ENCODE measurements at regions not wholly inside any gene's neighbourhood (a gene's known extent, or its start where the extent isn't known, plus 50 kb on each side); places are given as distances from the start of the nearest gene placed in this dataset.

- DNase-seq (ENCODE audit: low spot score in 2 of 2): peak in 1 of 2 donors; percentile 52
- peak overlapping the region; percentile 1 to 80 (median 55) for H3K27ac ChIP-seq
- no peaks in the 10 kb centered on the region for H3K27me3 ChIP-seq
- TF ChIP-seq, protein P1, sequence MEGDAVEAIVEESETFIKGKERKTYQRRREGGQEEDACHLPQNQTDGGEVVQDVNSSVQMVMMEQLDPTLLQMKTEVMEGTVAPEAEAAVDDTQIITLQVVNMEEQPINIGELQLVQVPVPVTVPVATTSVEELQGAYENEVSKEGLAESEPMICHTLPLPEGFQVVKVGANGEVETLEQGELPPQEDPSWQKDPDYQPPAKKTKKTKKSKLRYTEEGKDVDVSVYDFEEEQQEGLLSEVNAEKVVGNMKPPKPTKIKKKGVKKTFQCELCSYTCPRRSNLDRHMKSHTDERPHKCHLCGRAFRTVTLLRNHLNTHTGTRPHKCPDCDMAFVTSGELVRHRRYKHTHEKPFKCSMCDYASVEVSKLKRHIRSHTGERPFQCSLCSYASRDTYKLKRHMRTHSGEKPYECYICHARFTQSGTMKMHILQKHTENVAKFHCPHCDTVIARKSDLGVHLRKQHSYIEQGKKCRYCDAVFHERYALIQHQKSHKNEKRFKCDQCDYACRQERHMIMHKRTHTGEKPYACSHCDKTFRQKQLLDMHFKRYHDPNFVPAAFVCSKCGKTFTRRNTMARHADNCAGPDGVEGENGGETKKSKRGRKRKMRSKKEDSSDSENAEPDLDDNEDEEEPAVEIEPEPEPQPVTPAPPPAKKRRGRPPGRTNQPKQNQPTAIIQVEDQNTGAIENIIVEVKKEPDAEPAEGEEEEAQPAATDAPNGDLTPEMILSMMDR (IDR thresholded peaks at IDR 0.05): peak in 1 of 5 experiments; percentile 19
- TF ChIP-seq POLR2A (IDR thresholded peaks at IDR 0.05) (no peak), EP300 (IDR thresholded peaks at IDR 0.05) (peak; percentile 47 to 88)
- no peak overlapping the region for H3K4me3 ChIP-seq
- no peaks in the 10 kb centered on the region for H3K9me3 ChIP-seq
- H3K36me3 ChIP-seq: no peaks in the 10 kb centered on the region
- H3K4me1 ChIP-seq: peaks cover 0 to 25% (median 19%) of the 10 kb centered on the region in 4 donors
- WGBS, 2 donors: 43 to 48% methylated on average over 11 of the region's 11 CpGs
Observed at GRCh38 chr21:35932232-35932911, 128.0 kb downstream of the SETD4 start.

GRCh38 chr21:35929901-35930300, 130.4 kb downstream of the SETD4 start:
- Histone ChIP-seq H3K36me3 (no peaks in the 10 kb centered on the region), H3K4me3 (no peak overlapping the region), H3K9me3 (no peaks in the 10 kb centered on the region), H3K27me3 (no peaks in the 10 kb centered on the region), H3K27ac (no peak overlapping the region), H3K4me1 (peaks cover 0 to 38% (median 22%) of the 10 kb centered on the region in 4 donors)
- 88 to 90% methylated on average over 6 of the region's 6 CpGs for WGBS, 2 donors
- TF ChIP-seq EP300 (IDR thresholded peaks at IDR 0.05): no peak
- TF ChIP-seq, protein P1 (IDR thresholded peaks at IDR 0.05): no peak
- TF ChIP-seq POLR2A (IDR thresholded peaks at IDR 0.05): no peak
- DNase-seq (ENCODE audit: low spot score in 2 of 2): no peak

DNA sequence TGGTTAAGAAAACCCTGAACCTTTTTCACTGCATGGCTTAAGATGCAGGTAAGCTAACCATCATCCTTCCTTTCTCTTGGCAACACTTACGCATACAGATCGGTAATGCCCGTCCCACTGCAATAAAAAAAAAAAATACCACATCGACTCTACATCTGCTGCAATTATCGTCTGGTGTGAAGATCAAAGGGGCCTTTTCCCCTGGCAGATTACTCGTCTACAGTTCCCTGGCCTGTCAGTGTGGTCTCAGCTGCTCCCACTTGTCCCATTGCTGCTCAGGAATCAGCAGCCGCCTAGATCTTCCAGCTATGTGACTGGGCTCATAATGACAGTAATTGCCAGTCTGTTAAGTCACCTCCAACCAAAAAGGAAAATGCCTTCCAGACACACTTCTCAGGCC, 133.1 kb downstream of the SETD4 start:
- TF ChIP-seq, protein P1 (IDR thresholded peaks at IDR 0.05): no peak
- TF ChIP-seq POLR2A (IDR thresholded peaks at IDR 0.05): no peak
- no peak for TF ChIP-seq EP300 (IDR thresholded peaks at IDR 0.05)
- Histone ChIP-seq H3K4me1 (peaks cover 0 to 44% (median 15%) of the 10 kb centered on the region in 4 donors), H3K27ac (no peak overlapping the region), H3K36me3 (no peaks in the 10 kb centered on the region), H3K27me3 (no peaks in the 10 kb centered on the region), H3K9me3 (no peaks in the 10 kb centered on the region), H3K4me3 (no peak overlapping the region)
- 77 to 87% methylated on average over 7 of the region's 7 CpGs for WGBS, 2 donors
- DNase-seq (ENCODE audit: low spot score in 2 of 2): no peak

DNA sequence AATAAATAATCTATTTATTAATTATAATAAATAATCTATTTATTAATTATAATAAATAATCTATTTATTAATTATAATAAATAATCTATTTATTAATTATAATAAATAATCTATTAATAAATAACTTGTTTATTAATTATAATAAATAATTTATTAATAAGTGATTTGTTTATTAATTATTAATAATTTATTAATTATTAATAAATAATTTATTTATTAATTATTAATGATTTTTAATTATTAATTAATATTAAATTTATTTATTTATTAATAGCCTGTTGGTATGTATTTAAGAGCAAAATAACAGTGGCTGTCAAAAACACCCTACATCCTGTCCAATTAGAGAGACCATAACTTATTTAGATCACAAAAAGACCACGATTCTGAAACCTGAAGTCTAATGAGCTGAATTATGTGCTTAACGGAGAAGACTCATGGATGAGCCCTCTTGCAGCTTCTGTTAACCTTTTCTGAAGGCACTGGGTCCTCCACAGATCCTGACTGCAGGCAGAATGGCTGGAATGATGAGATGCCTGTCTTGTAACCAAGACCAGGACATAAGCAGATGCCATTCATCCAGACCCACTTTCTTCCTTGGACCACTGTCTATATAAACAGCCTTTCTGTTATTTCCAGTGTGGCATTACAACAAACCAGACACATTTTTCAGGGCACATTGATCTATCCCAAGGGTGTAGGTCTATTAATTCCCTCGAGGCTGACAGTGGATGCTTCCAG, 134.2 kb downstream of the SETD4 start:
- H3K36me3 ChIP-seq: no peaks in the 10 kb centered on the region
- TF ChIP-seq EP300 (IDR thresholded peaks at IDR 0.05) (no peak), POLR2A (IDR thresholded peaks at IDR 0.05) (no peak)
- TF ChIP-seq, protein P1 (IDR thresholded peaks at IDR 0.05): no peak
- 77 to 79% methylated on average over 3 of the region's 3 CpGs for WGBS, 2 donors
- no peaks in the 10 kb centered on the region for H3K9me3 ChIP-seq
- no peak for DNase-seq (ENCODE audit: low spot score in 2 of 2)
- H3K4me1 ChIP-seq: peaks cover 0 to 38% (median 18%) of the 10 kb centered on the region in 4 donors
- no peak overlapping the region for H3K27ac ChIP-seq
- no peak overlapping the region for H3K4me3 ChIP-seq
- H3K27me3 ChIP-seq: no peaks in the 10 kb centered on the region

DNA sequence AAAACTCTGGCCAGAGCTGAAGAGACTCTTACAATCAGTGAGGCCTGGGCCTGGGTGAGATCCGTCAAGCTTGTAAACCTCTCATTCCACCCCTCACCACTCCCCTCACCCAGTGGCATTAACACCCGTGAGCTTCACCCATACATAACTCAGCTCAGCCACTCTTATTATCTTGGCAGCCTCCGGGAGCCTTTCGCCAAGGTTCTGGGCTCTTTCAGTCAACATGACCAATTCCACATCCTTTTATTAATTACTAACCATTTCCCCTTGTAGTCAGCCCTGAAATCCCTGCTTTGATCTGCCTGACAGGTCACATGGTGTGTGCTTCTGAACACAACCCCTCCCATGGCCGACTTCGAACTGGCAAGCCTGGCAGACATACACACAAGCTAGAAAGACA, 134.8 kb downstream of the SETD4 start:
- no peak for DNase-seq (ENCODE audit: low spot score in 2 of 2)
- no peaks in the 10 kb centered on the region for H3K27me3 ChIP-seq
- peaks cover 0 to 38% (median 18%) of the 10 kb centered on the region in 4 donors for H3K4me1 ChIP-seq
- no peaks in the 10 kb centered on the region for H3K9me3 ChIP-seq
- TF ChIP-seq EP300 (IDR thresholded peaks at IDR 0.05): no peak
- TF ChIP-seq, protein P1 (IDR thresholded peaks at IDR 0.05): no peak
- no peak for TF ChIP-seq POLR2A (IDR thresholded peaks at IDR 0.05)
- H3K36me3 ChIP-seq: no peaks in the 10 kb centered on the region
- H3K4me3 ChIP-seq: no peak overlapping the region
- 68 to 69% methylated on average over 6 of the region's 6 CpGs for WGBS, 2 donors
- peak overlapping the region in 2 of 4 donors; percentile 73 to 87 for H3K27ac ChIP-seq

Measured in tibial nerve (tissue), 4 donors.